ENCODE measurements at regions not wholly inside any gene's neighbourhood (a gene's known extent, or its start where the extent isn't known, plus 50 kb on each side); places are given as distances from the start of the nearest gene placed in this dataset.
A peak's percentile ranks its signal among the peaks of the same experiment; 100 is the strongest.
"Not testable (repeated sequence)": the region's sequence is repeated elsewhere in the genome, so short reads cannot be mapped to it uniquely, and the experiment has no call there.

DNA sequence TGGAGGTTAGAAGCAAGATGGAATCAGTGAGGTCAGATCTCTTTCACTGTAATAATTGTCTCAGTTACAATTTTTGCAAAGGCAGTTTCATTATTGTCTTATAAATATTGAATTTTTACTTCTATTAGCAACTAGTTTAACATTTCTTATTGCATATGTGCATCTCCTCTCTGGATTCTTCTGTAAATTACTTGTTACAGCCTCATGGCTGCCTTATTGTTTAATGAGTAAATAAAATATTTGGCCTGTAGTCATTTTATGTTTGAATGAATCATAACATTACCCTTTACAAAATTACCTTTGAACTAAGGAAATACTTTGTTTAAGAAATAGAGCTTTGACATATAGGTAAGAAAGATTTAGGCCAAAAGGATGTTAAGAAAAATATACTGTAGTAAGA, 212.4 kb downstream of the SLITRK6 start:
- Histone ChIP-seq H3K36me3 (no peaks in the 10 kb centered on the region), H3K4me3 (no peak overlapping the region), H3K9me3 (peaks cover 8% of the 10 kb centered on the region), H3K27me3 (no peaks in the 10 kb centered on the region)
- no peak for DNase-seq

DNA sequence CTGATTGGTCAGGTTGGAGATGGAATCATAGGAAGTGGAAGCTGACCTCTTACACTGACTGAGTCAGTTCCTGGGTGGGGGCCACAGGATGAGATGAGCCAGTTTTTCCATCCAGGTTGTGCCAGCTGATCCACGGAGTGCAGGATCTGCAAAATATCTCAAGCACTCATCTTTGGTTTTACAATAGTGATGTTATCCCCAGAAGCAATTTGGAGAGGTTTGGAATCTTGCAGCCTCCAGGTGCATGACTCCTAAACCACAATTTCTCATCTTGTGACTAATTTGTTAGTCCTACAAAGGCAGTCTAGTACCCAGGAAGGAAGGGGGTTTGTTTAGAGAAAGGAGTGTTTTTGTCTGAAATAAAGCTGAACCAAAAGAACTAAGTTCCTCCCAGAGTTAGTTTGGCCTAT, 212.8 kb downstream of the SLITRK6 start:
- H3K36me3 ChIP-seq, result no peaks in the 10 kb centered on the region
- peak; percentile 43 for DNase-seq
- H3K9me3 ChIP-seq, result peaks cover 8% of the 10 kb centered on the region
- no peaks in the 10 kb centered on the region for H3K27me3 ChIP-seq
- H3K4me3 ChIP-seq, result no peak overlapping the region

DNA sequence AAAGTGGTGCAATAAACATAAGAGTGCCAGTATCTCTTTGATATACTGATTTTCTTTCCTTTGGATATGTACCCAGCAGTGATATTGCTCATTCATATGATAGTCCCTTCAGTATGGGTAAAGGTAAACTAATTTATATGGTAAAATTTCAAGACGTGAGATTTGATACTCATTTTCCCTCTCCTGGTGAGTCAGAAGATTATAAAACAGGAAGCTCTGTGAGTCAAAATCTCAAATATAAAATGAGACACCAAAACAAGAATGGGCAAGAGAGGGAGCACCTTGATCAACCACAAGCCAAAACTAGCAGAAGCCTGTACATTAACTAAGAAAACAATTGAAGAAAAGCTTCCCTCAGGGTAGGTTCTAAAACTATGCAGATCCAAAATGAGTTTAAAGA, 216.3 kb downstream of the SLITRK6 start:
- no peak for DNase-seq
- Histone ChIP-seq H3K27me3 (no peaks in the 10 kb centered on the region), H3K4me3 (no peak overlapping the region), H3K36me3 (no peaks in the 10 kb centered on the region), H3K9me3 (peaks cover 8% of the 10 kb centered on the region)

DNA sequence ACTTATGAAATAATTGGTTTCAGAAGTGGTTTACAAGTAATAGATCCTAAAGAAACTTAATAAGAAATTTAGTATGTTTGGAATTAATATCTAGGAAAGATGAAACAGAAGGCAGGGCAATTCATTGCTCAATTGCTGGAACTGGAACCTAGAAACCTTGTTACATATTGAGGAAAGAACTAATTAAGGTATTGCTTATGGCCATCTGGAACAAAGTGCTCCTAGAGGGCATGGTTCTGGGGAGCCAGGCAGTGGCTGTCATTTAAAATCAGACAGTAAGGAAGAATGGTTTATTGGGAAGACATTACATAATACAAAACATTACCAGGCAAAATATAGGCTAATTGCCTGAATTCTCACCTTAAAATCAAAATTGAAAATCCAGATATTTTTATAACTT, 224.1 kb downstream of the SLITRK6 start:
- Histone ChIP-seq H3K4me3 (no peak overlapping the region), H3K27me3 (no peaks in the 10 kb centered on the region), H3K36me3 (no peaks in the 10 kb centered on the region), H3K9me3 (no peaks in the 10 kb centered on the region)
- DNase-seq, result no peak

DNA sequence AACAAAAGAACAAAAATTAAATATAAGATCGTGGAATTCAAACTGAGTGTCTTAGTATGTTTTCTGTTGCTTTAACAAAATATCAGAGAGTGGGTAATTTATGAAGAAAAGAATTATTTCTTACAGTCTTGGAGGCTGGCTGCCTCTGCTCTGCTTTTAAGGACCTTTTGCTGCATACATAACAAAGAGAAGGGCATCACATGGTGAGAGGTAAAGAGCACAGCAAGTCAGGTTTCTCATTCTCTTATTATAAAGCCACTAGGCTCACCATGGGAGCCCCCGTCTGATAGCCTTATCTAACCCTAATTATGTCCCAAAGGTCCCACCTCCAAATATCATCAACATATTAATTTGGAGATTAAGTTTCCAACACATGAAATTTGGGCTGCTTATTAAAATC, 231.3 kb downstream of the SLITRK6 start:
- H3K9me3 ChIP-seq, result no peaks in the 10 kb centered on the region
- H3K27me3 ChIP-seq, result no peaks in the 10 kb centered on the region
- H3K36me3 ChIP-seq, result no peaks in the 10 kb centered on the region
- no peak for DNase-seq
- no peak overlapping the region for H3K4me3 ChIP-seq

DNA sequence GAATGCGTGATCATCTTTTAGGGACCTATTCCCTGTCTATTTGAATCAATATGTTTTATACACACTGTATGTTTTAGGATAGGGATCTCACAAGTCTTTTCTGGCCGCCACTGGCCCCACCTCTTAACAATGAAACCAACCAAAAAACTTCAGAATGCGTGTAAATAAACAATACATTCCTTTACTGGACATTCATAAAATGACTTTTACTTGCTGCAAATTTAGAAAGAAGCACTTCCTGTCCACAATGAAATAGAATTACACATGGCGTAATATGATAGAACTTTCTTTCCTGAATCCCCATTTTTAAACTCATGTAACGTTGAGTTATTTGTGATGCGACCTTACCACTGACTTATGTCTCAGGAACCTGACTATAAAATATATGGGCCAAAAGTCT, 233.6 kb downstream of the SLITRK6 start:
- Histone ChIP-seq H3K9me3 (no peaks in the 10 kb centered on the region), H3K36me3 (no peaks in the 10 kb centered on the region), H3K27me3 (no peaks in the 10 kb centered on the region), H3K4me3 (no peak overlapping the region)
- no peak for DNase-seq

DNA sequence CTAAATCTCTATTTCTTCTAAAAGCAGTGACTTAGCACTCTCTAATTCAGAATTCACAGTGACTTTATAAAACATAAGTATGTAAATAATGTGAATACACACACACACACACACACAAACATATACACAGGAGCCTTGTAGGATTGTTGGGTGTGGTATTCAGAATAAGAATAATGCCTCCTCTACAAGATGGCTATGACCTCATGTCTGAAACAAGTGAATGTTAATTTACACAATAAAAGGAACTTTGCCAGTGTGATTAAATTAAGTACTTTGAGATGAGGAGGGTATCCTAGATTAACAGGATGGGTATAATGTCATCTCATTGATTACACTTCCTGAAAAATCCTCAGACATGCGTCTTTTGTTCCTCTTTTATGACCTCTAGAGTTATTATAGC, 234.6 kb downstream of the SLITRK6 start:
- no peak for DNase-seq
- no peaks in the 10 kb centered on the region for H3K9me3 ChIP-seq
- H3K36me3 ChIP-seq, result no peaks in the 10 kb centered on the region
- no peak overlapping the region for H3K4me3 ChIP-seq
- H3K27me3 ChIP-seq, result no peaks in the 10 kb centered on the region

DNA sequence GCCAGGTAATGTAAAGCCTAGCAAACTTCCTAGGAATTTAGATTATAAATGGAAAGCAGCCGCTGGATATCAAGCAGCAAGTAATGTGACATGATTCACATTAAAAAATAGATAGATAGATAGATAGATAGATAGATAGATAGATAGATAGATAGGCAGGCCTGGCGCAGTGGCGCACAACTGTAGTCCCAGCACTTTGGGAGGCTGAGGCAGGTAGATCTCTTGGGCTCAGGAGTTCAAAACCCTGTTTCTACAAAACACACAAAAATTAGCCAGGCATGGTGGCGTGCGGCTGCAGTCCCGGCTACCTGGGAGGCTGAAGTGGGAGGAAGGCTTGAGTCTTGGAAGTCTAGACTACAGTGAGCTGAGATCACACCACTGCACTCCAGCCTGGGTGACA, 236.9 kb downstream of the SLITRK6 start:
- H3K36me3 ChIP-seq, result no peaks in the 10 kb centered on the region
- no peak overlapping the region for H3K4me3 ChIP-seq

DNA sequence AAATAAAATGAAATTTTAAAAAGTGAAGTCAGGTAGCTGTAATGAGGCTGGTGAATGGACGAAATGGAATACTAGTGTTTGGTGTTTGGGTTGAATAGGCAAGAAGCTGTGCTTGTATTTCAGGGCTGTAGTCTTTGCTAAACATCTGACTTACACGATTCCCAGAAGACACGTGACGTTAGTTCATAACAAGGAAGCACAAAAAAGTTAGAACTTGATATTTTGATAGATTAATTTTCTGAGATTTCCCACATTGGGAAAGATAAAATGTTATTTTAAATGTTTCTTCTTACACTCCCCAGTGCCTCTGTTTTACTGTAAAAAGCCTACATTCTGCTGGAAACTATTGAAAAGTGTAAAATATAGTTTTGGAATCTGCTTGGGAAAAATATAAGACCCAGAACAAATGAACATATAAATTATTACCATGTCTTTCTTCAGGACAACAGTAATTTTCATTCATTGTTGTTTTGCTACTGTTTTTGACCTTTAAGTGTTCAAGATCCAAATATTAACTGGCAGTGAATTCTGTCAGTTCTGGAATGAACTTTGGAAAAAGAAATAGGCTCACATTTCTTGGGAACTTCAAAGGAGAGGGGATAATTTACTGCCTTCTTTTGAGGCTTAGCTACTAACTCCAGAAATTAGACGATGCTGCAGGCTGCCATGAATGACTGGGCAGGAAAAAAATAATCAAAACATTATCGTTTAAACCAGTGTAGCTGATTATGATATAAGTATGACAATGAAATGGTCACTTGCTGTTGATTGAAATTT, 241.3 kb downstream of the SLITRK6 start:
- no peaks in the 10 kb centered on the region for H3K27me3 ChIP-seq
- H3K36me3 ChIP-seq, result no peaks in the 10 kb centered on the region
- no peaks in the 10 kb centered on the region for H3K9me3 ChIP-seq
- peak overlapping the region; percentile 17 for H3K4me3 ChIP-seq
- no peak for DNase-seq

More for the DNA sequence above, 236.9 kb downstream of the SLITRK6 start:
- DNase-seq, result no peak
- Histone ChIP-seq H3K9me3 (no peaks in the 10 kb centered on the region), H3K27me3 (no peaks in the 10 kb centered on the region)

DNA sequence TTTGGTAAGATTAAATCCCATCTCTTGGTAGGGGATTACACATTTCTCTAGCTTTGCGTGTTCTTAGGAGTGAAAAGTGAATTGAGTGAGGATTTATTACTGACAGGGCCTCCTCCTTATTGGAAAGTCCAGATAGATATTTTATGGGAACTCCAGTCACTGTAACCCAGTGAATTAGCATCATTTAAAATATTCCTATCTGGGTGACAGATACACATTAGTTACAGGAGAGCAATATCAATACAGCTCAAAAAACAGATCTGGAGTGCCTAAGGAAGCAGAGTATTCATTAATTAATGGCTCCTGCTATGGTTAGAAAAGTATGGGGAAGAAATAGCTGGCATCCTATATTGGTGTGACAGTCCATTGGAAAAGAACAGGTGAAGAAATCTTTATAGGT, 248.2 kb downstream of the SLITRK6 start:
- H3K9me3 ChIP-seq, result peaks cover 9% of the 10 kb centered on the region; the same call in 1 of the 2 replicates
- H3K27me3 ChIP-seq, result no peaks in the 10 kb centered on the region
- H3K36me3 ChIP-seq, result no peaks in the 10 kb centered on the region
- no peak for DNase-seq
- no peak overlapping the region for H3K4me3 ChIP-seq

DNA sequence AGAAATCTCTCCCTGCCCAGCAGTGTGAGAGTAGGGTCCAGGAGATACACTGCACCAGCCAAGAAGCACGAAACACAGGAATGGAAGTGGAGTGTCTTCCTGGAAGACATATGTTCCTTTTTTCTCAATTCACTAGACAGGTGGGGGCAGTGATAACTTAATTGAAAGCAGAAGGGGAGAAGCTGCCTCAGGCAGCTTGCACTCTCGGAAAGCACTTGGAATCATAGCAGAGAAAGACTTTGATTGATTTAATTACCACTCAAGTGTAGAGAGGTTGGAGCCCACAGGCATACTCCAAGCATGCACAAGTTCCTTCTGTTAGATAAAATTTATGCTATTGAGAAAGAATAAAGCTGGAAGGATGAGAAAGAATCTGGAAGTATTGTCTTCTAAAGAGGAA, 249.4 kb downstream of the SLITRK6 start:
- H3K27me3 ChIP-seq, result no peaks in the 10 kb centered on the region
- DNase-seq, result no peak
- no peak overlapping the region for H3K4me3 ChIP-seq
- no peaks in the 10 kb centered on the region for H3K36me3 ChIP-seq
- peaks cover 9% of the 10 kb centered on the region; the same call in 1 of the 2 replicates for H3K9me3 ChIP-seq

DNA sequence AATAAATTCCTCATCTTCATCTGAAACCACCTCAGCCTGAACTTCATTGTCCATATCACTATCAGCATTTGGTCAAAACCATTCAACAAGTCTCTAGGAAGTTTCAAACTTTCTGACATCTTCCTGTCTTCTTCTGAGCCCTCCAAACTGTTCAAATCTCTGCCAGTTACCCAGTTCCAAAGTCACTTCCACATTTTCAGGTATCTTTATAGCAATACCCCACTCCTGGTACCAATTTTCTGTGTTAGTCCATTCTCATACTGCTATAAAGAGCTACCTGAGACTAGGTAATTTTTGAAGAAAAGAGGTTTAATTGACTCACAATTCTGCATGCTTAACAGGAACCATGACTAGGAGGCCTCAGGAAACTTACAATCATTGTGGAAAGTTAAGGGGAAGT, 250.4 kb downstream of the SLITRK6 start:
- not testable (repeated sequence) for H3K9me3 ChIP-seq

DNA sequence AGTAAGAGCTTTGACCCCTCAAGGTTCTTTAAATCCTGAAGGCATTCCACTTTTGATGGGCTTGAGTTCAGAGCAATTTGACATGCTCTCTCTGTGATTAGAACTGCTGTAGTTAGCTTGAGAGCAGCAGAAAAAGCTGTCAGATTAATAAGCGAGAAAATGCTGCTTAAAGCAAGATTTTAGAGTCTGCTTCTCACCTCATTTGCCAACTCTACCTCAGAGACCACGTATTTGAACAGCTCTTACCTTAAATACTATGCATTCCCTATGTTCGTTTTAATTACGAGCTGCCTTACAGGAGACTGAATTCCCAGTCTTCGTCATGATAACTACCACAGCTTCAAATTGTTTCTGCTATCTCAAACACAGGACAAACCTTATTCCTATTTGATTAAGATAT, 253.4 kb downstream of the SLITRK6 start:
- DNase-seq, result no peak
- H3K4me3 ChIP-seq, result no peak overlapping the region

More for the DNA sequence above, 250.4 kb downstream of the SLITRK6 start:
- not testable (repeated sequence) for H3K36me3 ChIP-seq, DNase-seq, H3K4me3 ChIP-seq, H3K27me3 ChIP-seq

DNA sequence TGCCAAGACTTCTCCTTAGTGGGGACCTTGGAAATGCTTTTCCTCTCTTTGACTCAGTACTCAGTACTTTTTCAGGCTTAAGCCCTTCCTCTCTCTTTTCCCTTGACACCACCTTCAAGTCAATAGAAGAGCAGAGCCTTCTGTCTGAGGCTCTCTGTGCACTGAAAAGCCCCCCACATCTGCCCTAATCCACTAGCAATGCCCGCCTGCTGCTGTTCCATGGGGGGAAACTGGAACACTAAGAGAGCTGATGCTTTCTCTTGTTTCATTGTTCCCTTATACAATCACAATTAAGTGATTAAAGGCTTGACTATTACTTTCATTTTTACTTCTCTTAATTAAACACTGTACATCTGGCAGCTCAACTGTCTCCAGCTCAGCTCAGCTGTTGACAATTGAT, 254.5 kb downstream of the SLITRK6 start:
- Histone ChIP-seq H3K36me3 (no peaks in the 10 kb centered on the region), H3K9me3 (peaks cover 7% of the 10 kb centered on the region; the same call in 1 of the 2 replicates), H3K4me3 (no peak overlapping the region), H3K27me3 (no peaks in the 10 kb centered on the region)
- no peak for DNase-seq

More for the DNA sequence above, 253.4 kb downstream of the SLITRK6 start:
- no peaks in the 10 kb centered on the region for H3K36me3 ChIP-seq
- H3K27me3 ChIP-seq, result no peaks in the 10 kb centered on the region
- peaks cover 9% of the 10 kb centered on the region; the same call in 1 of the 2 replicates for H3K9me3 ChIP-seq

DNA sequence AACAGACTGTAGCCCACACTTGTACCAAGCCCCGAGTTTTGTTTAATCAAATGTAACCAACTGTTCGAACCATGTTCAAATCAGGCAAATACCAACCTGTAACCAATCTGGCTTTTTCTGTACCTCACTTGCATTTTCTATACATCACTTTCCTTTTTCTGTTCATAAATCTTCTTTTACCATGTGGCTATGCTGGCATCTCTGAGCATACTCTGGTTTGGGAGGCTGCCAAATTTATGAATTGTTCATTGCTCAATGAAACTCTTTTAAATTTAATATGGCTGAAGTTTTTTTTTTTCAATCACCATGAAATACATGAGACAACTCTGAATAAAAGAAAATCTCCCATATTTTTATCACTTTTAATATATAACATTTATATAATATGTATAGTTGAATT, 256.1 kb downstream of the SLITRK6 start:
- H3K4me3 ChIP-seq, result no peak overlapping the region
- no peak for DNase-seq
- H3K27me3 ChIP-seq, result no peaks in the 10 kb centered on the region

DNA sequence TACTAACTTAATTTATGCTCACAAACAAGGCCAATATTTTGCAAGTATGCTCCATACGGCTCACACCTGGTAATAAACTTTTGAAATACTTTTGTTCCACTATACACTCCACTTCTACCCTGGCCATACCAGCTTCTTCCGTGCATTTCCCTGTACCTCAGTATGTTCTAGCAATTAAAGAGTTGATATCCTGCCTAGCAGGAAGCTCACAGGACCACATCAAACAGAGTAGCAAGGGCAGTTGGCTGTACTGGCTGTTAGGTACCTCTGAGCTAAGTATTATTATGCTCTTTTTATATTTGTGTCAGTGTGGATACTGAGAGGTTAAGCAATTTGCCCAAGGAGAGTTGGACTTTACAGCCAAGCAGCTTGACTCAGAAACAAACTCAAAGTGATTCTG, 257.7 kb downstream of the SLITRK6 start:
- Histone ChIP-seq H3K27me3 (no peaks in the 10 kb centered on the region), H3K9me3 (no peaks in the 10 kb centered on the region), H3K4me3 (no peak overlapping the region), H3K36me3 (no peaks in the 10 kb centered on the region)
- DNase-seq, result no peak

More for the DNA sequence above, 256.1 kb downstream of the SLITRK6 start:
- Histone ChIP-seq H3K36me3 (no peaks in the 10 kb centered on the region), H3K9me3 (no peaks in the 10 kb centered on the region)

DNA sequence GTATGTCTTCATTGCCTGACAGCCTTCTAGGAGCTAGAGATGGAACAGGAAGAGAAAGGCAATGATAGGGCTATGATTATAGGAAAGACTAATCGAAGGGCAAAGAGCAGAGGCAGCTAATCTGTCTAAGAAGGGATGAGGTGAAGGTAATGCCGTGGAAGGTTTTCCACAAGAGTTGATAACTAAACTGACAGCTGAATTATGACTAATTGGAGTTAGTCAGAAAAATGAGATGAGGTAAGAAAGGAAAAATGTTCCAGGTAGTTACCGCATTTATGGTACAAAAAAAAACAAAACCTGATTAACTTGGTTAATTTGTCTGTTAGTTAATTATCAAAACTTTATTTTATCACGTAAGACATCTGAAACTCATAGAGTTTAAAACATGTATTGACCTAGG, 260.3 kb downstream of the SLITRK6 start:
- H3K4me3 ChIP-seq, result no peak overlapping the region
- H3K27me3 ChIP-seq, result no peaks in the 10 kb centered on the region
- H3K36me3 ChIP-seq, result no peaks in the 10 kb centered on the region
- no peaks in the 10 kb centered on the region for H3K9me3 ChIP-seq
- DNase-seq, result no peak

DNA sequence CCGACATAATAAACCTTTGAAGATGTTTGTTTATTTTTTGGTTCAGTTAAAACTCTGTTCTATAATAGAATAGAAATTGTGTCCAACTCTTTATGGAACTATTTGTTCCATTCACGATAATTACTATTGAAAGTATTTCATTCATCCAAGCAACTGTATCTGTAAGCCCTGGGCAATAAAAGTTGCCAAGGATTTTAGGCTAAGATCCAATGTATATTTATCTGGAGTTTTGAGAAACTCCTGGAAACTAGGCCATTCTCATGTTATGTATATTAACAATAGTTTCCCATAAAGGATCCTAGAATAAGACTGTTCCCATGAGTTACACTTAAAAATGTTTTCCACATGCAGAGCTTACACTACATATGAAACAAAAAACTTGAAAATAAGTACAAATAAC, 261.6 kb downstream of the SLITRK6 start:
- Histone ChIP-seq H3K9me3 (no peaks in the 10 kb centered on the region), H3K4me3 (no peak overlapping the region), H3K36me3 (no peaks in the 10 kb centered on the region), H3K27me3 (no peaks in the 10 kb centered on the region)
- DNase-seq, result no peak
